Omental fat pad (tissue), 3 donors: ENCODE measurements at regions not wholly inside any gene's neighbourhood (a gene's known extent, or its start where the extent isn't known, plus 50 kb on each side); places are given as distances from the start of the nearest gene placed in this dataset.

Experiments used
- ATAC-seq: fragments of 150-250 bp; one replicate; pipeline ENCODE4 v1.9.1; 2016; ENCODE audit warnings: mild to moderate bottlenecking, moderate library complexity; ENCODE audit not compliant: low FRiP score
- DNase-seq: peaks from one replicate; pipeline ENCODE4 v3.0.0-alpha.2; 2019; ENCODE audit warnings: low spot score
- TF ChIP-seq, protein P1 (sequence below), 3 donors: fragments of 450-650 bp; IDR thresholded peaks; one replicate each; pipeline ENCODE4 v1.5.1; 2016 to 2017; ENCODE audit warnings: antibody characterized with exemption in 3 of 3, mild to moderate bottlenecking in 3 of 3, moderate library complexity in 2 of 3

GRCh38 chr14:84254290-84254689 lies 1275.7 kb upstream of the FLRT2 start:
- no peak for ATAC-seq
- no peak for DNase-seq
- TF ChIP-seq, protein P1, sequence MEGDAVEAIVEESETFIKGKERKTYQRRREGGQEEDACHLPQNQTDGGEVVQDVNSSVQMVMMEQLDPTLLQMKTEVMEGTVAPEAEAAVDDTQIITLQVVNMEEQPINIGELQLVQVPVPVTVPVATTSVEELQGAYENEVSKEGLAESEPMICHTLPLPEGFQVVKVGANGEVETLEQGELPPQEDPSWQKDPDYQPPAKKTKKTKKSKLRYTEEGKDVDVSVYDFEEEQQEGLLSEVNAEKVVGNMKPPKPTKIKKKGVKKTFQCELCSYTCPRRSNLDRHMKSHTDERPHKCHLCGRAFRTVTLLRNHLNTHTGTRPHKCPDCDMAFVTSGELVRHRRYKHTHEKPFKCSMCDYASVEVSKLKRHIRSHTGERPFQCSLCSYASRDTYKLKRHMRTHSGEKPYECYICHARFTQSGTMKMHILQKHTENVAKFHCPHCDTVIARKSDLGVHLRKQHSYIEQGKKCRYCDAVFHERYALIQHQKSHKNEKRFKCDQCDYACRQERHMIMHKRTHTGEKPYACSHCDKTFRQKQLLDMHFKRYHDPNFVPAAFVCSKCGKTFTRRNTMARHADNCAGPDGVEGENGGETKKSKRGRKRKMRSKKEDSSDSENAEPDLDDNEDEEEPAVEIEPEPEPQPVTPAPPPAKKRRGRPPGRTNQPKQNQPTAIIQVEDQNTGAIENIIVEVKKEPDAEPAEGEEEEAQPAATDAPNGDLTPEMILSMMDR (IDR thresholded peaks at IDR 0.05): no peak

DNA sequence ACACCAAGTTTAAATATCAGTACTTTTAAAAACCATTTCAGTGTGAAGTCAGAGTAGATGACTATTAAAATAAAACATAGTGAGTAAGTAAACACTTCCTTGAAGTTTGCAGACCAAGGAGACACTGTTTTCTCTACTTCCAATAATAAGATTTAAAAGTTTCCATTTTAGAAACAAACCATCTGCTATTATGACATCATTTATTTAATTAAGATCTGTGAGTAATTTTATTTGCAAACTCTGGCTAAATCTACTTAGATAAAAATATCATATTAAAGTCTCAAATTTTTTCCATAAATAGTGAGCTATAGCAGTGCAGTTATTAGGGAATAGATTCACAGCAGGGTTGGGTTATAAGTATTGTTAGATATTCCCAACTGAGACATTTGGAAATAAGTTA lies 1267.0 kb upstream of the FLRT2 start:
- ATAC-seq: no peak
- TF ChIP-seq, protein P1 (IDR thresholded peaks at IDR 0.05): no peak
- DNase-seq: no peak

DNA sequence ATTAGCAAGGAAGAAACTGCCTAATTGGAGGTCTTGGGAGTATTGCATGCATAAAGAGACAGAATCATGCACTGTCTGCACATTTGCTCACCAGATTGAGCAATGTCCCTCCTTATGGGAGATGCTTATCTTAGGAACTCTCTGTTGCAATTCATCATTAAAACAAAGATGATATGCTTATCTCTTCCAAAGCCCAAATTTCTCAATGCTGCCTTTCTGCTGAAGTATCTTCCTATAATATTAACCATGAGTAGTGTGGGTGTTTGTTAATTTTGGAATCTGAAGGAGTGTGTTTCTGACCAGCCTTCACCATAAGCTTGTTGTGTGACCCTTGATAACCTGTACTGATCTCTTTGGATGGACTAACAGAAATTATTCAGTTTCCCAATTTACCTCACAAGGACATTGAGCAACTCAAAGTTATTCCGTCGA lies 1257.6 kb upstream of the FLRT2 start:
- TF ChIP-seq, protein P1 (IDR thresholded peaks at IDR 0.05): no peak
- peak; percentile 23 for ATAC-seq

DNA sequence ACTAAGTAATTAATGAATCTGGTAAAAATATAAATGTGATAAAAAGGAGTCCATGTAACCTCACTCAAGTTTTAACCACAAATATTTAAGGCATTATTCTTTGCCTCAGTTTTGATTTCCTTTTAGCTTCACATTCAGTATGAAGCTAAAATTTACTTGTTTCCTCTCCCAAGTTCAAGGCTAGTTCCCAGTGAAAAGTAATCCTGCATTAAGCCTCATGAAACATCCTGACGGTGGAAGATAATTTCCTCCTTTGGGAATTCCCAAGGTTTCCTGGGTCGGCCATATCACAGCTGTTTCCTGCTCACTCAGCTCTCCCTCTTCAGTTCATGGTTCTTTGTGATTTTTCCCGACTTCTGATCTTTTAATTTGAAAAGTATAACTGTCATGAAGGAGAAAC lies 1256.8 kb upstream of the FLRT2 start:
- ATAC-seq (no peak), DNase-seq (no peak)
- TF ChIP-seq, protein P1 (IDR thresholded peaks at IDR 0.05): no peak

More for the DNA sequence above, 1257.6 kb upstream of the FLRT2 start:
- no peak for DNase-seq

GRCh38 chr14:84282618-84283017 lies 1247.3 kb upstream of the FLRT2 start:
- TF ChIP-seq, protein P1 (IDR thresholded peaks at IDR 0.05): no peak
- DNase-seq (no peak), ATAC-seq (no peak)

- TF ChIP-seq, protein P1 (IDR thresholded peaks at IDR 0.05): no peak
- ATAC-seq (no peak), DNase-seq (no peak)
Observed at GRCh38 chr14:84288781-84289180, 1241.2 kb upstream of the FLRT2 start.

GRCh38 chr14:84298663-84299195 lies 1231.2 kb upstream of the FLRT2 start:
- DNase-seq: no peak
- TF ChIP-seq, protein P1 (IDR thresholded peaks at IDR 0.05): no peak
- ATAC-seq: no peak
